ENCODE measurements at regions not wholly inside any gene's neighbourhood (a gene's known extent, or its start where the extent isn't known, plus 50 kb on each side); places are given as distances from the start of the nearest gene placed in this dataset.

DNA sequence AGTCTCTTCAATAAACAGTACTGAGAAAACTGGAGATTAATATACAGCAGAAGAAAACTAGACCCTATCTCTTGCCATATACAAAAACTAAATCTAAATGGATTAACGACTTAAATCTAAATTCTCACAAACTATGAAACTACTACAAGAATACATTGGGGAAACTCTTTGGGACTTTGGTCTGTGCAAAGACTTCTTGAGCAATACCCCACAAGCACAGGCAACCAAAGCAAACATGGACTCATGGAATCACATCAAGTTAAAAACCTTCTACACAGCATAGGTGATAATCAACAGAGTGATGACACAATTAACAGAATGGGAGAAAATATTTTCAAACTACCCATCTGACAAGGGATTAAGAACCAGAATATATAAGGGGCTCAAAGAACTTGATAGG is 848.2 kb upstream of the NRXN1 start:
- no peak for TF ChIP-seq FOXP2 (optimal IDR thresholded peaks at IDR 0.05; ENCODE audit: borderline replicate concordance, extremely low read depth, extremely low read length, insufficient read depth)
- no peak for TF ChIP-seq SIN3A (IDR thresholded peaks at IDR 0.05; ENCODE audit: borderline replicate concordance, insufficient read depth, low read length)
- TF ChIP-seq, protein P1, sequence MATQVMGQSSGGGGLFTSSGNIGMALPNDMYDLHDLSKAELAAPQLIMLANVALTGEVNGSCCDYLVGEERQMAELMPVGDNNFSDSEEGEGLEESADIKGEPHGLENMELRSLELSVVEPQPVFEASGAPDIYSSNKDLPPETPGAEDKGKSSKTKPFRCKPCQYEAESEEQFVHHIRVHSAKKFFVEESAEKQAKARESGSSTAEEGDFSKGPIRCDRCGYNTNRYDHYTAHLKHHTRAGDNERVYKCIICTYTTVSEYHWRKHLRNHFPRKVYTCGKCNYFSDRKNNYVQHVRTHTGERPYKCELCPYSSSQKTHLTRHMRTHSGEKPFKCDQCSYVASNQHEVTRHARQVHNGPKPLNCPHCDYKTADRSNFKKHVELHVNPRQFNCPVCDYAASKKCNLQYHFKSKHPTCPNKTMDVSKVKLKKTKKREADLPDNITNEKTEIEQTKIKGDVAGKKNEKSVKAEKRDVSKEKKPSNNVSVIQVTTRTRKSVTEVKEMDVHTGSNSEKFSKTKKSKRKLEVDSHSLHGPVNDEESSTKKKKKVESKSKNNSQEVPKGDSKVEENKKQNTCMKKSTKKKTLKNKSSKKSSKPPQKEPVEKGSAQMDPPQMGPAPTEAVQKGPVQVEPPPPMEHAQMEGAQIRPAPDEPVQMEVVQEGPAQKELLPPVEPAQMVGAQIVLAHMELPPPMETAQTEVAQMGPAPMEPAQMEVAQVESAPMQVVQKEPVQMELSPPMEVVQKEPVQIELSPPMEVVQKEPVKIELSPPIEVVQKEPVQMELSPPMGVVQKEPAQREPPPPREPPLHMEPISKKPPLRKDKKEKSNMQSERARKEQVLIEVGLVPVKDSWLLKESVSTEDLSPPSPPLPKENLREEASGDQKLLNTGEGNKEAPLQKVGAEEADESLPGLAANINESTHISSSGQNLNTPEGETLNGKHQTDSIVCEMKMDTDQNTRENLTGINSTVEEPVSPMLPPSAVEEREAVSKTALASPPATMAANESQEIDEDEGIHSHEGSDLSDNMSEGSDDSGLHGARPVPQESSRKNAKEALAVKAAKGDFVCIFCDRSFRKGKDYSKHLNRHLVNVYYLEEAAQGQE (IDR thresholded peaks at IDR 0.05; ENCODE audit: insufficient read depth in 1 of 2, low read depth in 2 of 2, low read length in 2 of 2): no peak
- TF ChIP-seq POLR2AphosphoS5 (IDR thresholded peaks at IDR 0.05; ENCODE audit: low read depth, low read length): no peak
- no peak for TF ChIP-seq TAF1 (IDR thresholded peaks at IDR 0.05; ENCODE audit: borderline replicate concordance, insufficient read depth, low read length)

DNA sequence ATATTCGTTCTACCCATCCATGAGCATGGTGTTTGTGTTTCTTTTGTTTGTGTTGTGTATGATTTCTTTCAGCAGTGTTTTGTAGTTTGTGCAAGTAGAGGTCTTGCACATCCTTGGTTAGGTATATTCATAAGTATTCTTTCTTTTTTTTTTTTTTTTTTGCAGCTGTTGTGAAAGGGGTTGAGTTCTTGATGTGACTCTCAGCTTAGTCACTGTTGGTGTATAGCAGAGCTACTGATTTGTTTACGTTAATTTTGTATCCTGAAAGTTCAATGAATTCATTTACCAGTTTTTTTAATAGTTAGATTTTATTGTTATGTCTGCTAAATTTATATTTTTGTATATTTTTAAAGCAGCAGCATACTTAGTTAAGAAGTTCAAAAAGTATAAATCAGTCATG is 834.4 kb upstream of the NRXN1 start:
- TF ChIP-seq POLR2AphosphoS5 (IDR thresholded peaks at IDR 0.05; ENCODE audit: low read depth, low read length) (no peak), FOXP2 (optimal IDR thresholded peaks at IDR 0.05; ENCODE audit: borderline replicate concordance, extremely low read depth, extremely low read length, insufficient read depth) (no peak), TAF1 (IDR thresholded peaks at IDR 0.05; ENCODE audit: borderline replicate concordance, insufficient read depth, low read length) (no peak), SIN3A (IDR thresholded peaks at IDR 0.05; ENCODE audit: borderline replicate concordance, insufficient read depth, low read length) (no peak)
- TF ChIP-seq, protein P1 (IDR thresholded peaks at IDR 0.05; ENCODE audit: insufficient read depth in 1 of 2, low read depth in 2 of 2, low read length in 2 of 2): no peak

DNA sequence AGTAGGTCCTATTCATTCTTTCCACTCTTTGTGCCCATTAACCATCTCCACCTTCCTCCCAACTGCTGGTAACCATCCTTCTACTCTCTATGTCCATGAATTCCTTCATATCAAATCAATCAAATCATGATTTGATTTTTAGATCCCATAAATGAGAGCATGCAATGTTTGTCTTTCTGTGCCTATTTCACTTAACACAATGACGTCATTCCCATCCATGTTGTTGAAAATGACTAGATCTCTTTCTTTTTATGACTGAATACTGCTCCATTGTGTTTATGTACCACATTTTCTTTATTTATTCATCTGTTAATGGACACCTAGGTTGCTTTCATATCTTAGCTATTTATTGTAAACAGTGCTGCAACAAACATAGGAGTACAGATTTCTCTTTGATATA is 827.3 kb upstream of the NRXN1 start:
- TF ChIP-seq TAF1 (IDR thresholded peaks at IDR 0.05; ENCODE audit: borderline replicate concordance, insufficient read depth, low read length) (no peak), POLR2AphosphoS5 (IDR thresholded peaks at IDR 0.05; ENCODE audit: low read depth, low read length) (no peak), SIN3A (IDR thresholded peaks at IDR 0.05; ENCODE audit: borderline replicate concordance, insufficient read depth, low read length) (no peak), FOXP2 (optimal IDR thresholded peaks at IDR 0.05; ENCODE audit: borderline replicate concordance, extremely low read depth, extremely low read length, insufficient read depth) (no peak)
- TF ChIP-seq, protein P1 (IDR thresholded peaks at IDR 0.05; ENCODE audit: insufficient read depth in 1 of 2, low read depth in 2 of 2, low read length in 2 of 2): no peak

DNA sequence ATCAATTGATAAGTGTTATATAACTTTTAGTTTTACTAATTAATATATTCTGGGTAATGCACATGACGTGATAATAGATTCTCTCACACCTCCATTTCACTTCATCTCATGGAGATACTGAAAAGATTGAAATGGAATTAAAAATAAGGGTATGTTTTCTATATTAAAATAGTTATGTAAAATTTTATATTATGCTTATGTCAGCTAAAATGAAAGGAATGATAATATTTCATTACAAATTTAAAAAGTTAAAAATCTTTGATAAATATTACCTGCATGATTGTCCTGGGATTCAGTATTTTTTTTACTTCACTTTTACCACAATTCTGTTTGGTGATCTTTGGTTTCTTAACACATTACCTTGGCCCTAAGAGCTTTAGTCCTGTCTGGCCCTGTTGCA is 823.8 kb upstream of the NRXN1 start:
- no peak for TF ChIP-seq TAF1 (IDR thresholded peaks at IDR 0.05; ENCODE audit: borderline replicate concordance, insufficient read depth, low read length)
- TF ChIP-seq POLR2AphosphoS5 (IDR thresholded peaks at IDR 0.05; ENCODE audit: low read depth, low read length): no peak
- TF ChIP-seq, protein P1 (IDR thresholded peaks at IDR 0.05; ENCODE audit: insufficient read depth in 1 of 2, low read depth in 2 of 2, low read length in 2 of 2): no peak

DNA sequence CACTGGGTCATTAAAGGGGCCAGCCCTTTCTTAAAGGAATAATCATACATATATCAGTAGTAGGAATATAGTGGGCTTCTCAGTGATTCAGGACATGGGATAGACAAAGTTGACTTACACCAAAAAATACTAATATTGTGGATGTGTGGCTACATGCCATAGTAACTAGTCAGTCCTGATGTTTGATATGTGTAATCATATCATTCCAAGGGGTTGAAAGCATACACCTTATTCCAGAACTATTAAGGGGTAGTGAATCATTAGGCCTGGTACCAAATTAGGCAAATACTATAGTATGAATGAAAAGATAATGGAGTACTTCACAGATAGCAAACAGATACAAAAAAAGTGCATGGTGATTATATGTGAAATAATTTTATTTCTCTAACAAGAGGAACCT is 814.9 kb upstream of the NRXN1 start:
- TF ChIP-seq POLR2AphosphoS5 (IDR thresholded peaks at IDR 0.05; ENCODE audit: low read depth, low read length) (no peak), TAF1 (IDR thresholded peaks at IDR 0.05; ENCODE audit: borderline replicate concordance, insufficient read depth, low read length) (no peak)
- TF ChIP-seq, protein P1 (IDR thresholded peaks at IDR 0.05; ENCODE audit: insufficient read depth in 1 of 2, low read depth in 2 of 2, low read length in 2 of 2): no peak

All from PFSK-1 (cell line).